HG02763 (cell line): ENCODE measurements at regions not wholly inside any gene's neighbourhood (a gene's known extent, or its start where the extent isn't known, plus 50 kb on each side); places are given as distances from the start of the nearest gene placed in this dataset.
"Not testable (repeated sequence)": the region's sequence is repeated elsewhere in the genome, so short reads cannot be mapped to it uniquely, and the experiment has no call there.

Experiments used
- ATAC-seq: cut with Tn5 transposase; IDR thresholded peaks from one replicate; pipeline ENCODE4 v1.9.1; 2021; ENCODE audit warnings: mild to moderate bottlenecking, moderate library complexity; ENCODE audit not compliant: unreplicated experiment

DNA sequence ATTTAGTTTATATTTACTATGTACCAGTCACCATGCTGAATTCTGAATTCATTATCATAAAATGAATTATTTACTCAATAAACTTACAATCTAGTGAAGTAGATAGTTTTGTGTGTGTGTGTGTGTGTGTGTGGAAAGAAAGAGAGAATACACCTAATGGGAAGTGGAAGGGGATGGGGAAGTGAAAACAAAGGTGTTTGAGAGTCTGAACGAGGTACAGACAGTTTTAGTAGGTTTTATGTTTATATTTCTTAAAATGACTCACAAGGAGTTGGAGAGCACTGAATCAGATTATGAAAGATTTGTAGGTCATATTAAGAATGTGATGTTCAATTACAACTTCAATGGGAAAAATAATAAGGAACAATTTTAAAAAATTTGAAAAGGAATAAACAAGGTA, 1753.0 kb downstream of the SLITRK1 start:
- no peak for ATAC-seq

DNA sequence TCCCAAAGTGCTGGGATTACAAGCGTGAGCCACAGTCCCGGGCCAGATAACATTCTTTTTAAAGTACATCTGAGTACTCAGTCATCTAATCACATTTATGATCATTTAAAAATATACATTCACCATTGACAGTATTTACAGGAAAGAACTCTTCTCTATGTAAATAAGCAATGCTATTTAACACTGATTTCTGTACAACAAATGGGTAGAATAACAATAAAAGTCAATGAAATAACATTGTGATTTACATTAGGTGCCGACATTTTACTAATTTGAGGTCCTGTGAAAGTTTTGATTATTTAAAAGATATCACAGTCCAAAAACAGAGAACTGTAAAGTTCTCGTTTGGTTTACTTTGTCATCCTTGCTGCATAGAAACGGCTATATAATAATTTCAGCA, 1763.7 kb downstream of the SLITRK1 start:
- no peak for ATAC-seq

DNA sequence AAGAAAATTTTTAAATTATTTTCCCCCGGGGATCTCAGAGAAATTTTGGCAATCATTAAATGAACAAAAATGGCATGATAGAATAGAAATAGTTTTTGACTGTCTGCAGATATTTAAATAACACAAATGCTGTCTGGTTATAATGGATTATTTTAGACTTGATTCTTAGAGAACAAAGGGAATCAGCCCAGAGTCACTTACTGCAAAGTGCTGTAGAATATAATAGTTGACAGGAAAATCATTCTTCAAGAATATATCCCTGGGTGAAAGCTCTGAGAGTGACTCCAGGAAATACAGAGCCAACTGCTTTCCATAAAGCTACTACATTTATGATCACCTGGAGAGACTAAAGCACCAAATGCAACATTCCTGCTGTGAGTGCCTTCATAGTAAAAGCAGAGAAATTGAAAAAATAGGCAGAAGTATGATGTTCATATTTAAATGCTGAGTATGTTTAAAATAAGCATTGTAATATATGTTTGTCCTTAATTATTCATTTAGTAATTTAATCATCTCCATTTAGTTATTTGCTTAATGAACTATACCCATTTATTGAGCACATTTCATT, 1765.8 kb downstream of the SLITRK1 start:
- ATAC-seq: no peak

DNA sequence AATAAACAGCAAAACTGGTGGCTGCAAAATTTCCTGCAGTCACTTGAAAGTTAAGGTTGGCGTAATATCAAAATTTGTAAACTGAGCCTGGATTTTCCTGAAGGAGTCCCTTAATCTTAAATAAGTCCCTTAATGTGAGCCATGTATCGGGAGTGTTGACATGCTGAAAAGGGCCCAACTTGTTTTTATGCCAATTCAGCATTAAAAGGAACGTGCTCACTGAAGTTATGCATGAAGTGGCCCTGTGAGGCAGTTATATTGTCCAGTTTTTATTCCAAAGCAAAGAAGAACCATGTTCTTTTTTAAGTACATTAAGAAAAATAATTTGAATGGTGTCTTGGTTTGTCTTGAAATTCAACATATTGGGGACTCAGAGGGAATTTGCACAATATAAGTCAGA, 1766.9 kb downstream of the SLITRK1 start:
- ATAC-seq: no peak

DNA sequence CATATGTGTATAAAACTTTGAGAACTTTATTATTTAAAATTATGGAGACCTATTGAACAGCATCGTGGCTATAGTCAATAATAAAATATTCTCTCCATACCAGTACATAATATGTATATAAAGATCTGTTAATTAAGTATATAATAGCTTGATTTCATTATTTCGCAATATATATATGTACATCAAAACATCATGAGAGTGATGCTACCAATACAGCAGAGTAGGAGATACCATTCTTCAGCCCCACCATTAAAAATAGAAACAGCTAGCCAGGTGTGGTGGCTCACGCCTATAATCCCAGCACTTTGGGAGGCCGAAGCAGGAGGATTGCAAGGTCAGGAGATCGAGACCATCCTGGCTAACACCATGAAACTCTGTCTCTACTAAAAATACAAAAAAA, 1755.3 kb upstream of the SPRY2 start:
- no peak for ATAC-seq

DNA sequence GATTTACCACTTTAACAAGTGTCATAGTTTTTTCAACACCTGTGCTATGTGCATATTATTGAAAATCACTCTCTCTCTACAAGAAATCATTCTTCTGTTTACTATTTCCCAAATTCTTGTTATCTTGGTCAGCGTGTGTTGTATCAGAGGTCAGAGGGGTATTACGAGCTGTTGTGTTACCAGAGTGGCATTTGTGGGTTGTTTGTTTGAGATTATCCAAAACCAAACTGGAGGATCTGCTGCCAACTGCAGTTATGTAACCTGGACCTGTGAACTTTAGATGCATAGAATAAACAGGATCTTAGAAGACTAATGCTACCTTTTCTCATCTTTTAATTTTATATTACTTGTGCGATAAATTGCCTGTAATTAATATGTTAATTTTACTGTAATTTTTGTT, 1751.4 kb upstream of the SPRY2 start:
- ATAC-seq: no peak

DNA sequence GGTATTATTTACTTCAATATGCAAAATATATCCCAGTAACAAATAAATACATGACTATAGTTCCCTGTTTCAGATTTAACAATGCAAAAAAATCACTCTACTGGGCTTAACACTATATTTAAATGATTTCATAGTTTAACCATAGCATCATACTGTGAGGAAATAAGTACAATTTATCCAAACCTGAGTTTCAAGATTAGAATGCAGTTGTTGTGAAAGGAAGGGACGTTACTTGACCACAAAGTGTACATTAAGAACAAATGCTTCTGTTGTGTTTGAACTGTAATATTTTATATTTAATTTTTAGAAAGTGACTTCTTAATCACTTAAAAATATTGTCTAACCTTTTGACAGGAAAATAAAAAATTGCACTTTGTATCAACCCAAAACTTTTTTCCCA, 1747.9 kb upstream of the SPRY2 start:
- no peak for ATAC-seq

DNA sequence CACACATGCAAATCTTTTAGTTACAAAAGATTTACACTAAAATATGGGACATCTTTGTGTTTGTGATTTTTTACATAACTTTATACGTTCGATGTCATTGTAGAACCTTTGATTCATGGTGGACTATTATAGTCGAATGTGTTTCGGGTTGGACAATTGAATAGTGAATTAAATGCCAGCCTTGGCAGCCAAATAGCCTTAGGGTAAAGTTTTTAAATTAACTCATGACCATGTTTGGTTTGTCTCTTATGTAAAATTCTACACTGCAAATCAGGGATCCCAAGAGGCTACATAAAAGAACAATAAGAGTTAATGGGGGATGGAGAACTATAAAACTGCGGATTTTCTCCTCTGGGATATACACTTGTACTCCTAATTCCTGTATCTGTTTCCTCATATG, 1735.6 kb upstream of the SPRY2 start:
- no peak for ATAC-seq

DNA sequence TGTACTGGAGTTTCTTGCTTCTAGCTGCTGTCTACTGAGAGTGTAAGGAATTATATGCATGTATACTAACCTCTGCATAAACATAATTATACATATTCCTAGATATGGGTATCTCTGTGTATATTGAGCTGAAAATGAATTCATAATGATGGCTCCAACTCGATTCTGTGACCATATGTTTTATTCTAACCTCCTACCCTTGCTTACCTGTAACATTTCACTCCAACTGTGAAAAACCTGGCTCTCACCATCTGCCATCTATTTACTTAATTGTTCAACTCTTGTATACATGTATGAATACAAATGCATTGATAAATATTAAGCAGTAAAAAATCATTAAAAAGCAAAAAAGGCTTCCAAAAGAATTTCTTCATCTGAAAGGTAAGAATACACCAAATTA, 1729.5 kb upstream of the SPRY2 start:
- no peak for ATAC-seq

DNA sequence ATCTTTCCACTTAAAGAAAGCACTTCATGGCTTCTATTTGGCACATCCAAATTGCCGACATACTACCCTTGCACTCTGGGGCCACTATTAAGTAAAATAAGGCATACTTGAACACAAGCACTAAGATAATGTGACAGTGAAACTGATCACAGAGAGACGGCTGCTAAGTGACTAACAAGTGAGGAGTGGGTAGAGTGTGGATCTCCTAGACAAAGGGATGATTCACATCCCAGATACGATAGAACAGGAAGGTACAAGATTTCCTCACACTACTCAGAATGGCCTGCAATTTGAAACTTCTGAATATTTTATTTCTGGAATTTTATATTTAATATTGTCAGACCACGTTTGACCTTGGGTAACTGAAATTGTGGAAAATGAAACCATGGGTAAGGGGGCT, 1721.8 kb upstream of the SPRY2 start:
- no peak for ATAC-seq

DNA sequence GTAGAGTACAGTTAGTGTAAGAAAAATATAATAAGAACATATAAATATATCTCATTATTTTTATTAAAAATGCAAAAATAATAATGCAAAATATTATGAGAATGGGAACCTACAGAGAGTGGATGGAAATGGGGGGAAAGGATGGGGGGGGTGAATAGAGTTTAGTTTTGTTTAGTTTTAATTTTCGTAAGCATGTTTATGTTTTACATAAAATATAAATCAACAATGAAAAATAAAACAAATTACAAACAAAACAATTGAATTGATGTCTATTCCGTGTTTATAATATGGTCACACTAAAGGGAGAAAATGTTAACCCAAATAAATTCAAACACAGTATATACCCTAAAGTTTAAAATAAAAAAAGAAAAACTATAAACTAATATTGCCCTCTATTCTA, 1717.4 kb upstream of the SPRY2 start:
- ATAC-seq: no peak

DNA sequence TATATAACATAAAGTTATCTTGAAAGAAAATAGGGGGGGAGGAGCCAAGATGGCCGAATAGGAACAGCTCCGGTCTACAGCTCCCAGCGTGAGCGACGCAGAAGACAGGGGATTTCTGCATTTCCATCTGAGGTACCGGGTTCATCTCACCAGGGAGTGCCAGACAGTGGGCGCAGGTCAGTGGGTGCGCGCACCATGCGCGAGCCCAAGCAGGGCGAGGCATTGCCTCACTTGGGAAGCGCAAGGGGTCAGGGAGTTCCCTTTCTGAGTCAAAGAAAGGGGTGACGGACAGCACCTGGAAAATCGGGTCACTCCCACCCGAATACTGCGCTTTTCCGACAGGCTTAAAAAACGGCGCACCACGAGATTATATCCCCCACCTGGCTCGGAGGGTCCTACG, 1704.4 kb upstream of the SPRY2 start:
- ATAC-seq: not testable (repeated sequence)

DNA sequence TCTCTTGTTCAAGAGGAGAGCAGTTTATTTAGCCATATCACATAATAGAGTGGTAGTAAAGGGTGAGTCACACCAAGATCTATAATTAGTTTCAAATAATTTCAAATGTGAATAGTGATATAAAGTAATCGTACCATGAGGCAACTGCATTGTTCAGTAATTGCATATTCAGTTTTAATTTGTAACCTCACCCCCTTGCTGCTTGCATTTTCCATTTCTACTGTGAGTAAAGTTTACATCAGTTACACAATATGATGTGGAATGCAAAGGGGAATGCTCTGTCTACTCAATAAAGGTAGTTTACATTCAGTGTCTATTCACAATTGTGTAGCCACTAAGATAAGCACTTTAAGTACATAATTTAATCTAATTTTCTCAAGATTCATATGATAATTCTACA, 1695.7 kb upstream of the SPRY2 start:
- no peak for ATAC-seq

DNA sequence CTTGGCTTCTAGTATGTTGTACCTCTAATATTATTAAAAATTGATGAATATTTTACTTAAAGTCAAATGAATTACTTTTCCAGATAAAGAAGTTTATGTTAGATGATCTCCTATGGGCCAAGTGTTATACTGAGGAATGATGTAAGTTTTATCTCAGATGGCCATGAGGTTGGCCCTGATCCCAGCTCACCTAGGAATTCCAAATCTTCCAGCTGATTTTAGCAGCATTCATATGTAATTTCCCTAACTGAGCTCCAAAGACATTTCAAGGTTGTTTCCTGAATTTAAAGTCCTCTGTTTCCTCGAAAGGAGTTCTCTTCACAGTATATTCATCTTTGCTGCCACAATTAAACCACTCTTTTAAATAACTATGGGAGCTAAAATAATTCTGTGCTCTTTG, 1670.4 kb upstream of the SPRY2 start:
- ATAC-seq: no peak

DNA sequence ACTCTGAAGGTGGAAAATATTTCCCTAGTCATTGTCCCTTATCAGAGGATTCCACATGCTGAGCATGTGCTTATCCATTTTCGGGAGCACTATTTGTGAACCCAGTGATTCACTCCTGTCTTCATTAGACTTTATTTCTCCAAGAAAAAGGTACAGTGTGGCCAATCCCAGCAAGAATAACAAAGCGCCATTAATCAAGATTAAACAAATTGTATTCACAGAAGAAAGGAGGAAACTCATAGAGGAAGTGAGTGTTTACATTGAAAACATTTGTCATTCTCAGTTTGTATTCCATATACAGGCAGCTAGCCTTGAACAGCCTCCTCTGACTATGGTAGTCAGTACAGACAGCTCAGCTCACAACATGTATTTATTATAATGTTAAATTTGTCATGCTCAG, 1669.9 kb upstream of the SPRY2 start:
- ATAC-seq: no peak

DNA sequence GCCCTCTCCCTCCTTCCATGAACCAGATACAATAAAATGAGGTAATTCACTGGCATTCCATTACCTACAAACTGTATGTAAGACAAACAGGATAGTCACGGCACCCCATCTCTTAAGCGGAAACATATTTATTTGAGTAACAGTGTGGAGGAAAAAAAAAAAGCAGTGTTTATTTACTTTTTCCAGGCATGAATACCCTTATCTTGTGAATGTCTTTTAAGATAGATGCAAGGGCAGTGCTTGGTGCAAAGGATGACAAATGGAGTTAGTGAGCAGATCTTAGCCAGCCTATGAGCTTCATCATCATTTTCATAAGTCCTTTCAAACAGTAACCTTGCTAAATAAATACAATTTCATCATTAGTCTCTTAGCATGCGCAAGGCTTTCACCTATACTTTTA, 1661.8 kb upstream of the SPRY2 start:
- no peak for ATAC-seq

DNA sequence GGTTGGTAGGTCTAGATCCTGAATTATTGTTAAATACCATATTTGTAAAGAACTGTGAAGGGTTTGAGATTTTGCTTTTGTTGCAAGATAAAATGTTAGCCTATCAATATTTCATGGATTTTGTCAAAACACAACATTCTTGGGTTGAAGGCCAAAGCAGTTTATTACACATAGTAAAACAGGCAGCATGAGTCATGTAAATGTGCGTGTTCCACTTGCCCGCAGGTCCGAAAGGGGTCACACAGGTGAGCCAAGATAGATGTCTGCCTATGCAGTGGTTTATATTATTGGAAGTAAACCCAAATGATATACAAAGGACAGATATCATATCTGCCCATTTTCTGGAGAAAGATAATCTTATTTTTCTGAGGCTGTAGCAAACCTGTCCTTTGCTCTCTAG, 1654.4 kb upstream of the SPRY2 start:
- no peak for ATAC-seq

DNA sequence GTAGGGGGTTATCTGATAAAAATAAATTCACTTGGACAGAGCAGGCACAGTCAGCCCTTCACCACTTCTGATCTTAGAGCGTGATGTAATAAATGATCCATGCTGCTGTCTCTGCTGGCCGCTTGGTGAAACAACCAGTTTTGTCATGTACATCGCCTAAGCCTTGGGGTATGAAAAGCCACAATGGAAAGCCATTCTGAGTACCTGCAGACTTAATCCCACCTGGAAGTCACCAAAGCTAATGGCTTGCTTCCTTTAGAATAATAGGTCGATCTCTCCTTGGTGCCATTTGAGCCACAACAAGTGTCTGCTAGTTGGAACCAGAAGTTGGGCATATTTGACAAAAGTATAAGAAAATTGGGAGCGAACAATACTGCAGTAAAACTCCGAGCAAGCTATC, 1649.7 kb upstream of the SPRY2 start:
- ATAC-seq: no peak

DNA sequence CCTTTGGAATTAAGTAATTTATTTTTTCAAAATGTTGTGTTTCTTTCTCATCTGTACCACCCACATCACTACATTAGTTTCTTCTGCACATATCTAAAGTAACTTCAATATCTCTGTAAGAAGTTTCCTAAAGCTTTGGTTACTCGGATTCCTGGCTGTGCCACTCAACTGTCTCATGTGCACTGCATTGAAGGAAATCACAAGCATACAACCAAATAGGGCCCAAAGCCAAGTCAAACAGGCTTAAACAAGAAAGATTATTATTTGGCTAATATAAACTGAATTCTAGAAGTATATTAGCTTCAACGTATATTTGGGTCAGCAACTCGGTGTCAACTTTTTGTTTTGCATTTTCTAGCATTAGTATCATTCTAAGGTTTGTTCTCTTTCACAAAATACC, 1647.6 kb upstream of the SPRY2 start:
- no peak for ATAC-seq

DNA sequence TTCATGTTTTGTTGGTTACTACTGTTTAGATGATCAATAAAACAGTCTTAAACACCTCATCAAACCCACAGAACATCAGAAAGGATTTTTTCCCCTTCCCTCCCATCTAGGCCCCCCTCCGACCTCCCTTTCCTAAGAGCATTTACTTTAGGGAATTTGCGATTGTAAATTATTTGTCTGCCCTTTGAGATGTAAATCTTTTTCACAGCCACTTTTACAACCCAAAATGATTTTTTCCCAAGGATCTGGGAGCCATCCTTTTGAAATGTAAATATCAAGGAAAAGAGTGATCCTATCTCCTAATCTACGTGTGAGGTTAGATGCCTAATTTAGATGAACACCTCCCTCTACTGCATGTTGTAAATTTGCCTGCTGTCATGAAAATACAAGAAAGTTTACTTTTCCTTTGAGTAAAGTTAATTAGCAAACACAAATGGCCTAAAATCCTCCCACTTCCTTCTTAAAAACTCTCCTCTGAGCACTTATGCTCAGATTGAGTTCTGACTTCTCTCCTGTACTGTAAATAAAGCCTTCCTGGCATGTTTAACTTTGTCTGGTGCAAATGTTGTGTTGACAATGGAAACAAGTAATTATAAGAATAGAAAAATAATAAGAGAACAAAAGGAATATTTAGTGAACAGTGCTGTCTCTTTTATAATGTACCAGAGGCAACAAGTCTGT, 1646.9 kb upstream of the SPRY2 start:
- no peak for ATAC-seq

DNA sequence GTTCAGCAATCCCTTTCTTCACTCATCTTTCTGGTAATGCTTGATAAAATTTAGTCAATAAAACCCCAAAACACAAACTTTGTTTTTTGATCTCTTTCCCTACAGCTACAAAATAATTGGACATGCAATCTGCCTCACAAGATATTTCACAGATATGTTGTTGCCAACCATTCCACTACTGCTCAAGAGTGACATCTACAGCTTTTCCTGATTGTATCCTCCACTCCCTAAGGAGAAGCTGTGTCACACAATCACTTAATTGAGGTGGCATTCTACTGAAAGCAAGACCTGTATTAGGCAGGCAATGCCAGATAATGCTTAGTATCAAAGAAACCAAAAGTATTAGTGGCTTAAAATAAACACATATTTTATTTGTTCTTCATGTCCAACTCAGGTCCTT, 1646.2 kb upstream of the SPRY2 start:
- no peak for ATAC-seq

DNA sequence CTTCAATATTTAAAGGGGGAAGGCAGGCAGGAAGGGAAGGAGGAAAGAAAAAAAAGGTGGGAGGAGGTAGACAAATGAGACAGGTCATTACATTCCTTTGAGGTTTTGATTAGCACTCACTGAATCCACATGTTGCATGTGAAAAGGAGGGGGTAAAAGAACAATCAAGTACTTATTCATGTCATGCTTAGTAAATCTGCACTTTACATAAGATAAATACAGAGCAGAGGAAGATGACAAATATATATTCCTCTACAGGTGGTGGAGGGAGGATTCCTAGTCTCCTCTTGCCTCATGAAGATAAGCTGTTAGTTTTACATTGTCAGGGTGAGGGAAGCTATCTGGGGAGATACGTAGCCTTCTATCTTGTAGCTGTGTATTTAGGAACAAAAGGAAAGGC, 1645.4 kb upstream of the SPRY2 start:
- no peak for ATAC-seq

DNA sequence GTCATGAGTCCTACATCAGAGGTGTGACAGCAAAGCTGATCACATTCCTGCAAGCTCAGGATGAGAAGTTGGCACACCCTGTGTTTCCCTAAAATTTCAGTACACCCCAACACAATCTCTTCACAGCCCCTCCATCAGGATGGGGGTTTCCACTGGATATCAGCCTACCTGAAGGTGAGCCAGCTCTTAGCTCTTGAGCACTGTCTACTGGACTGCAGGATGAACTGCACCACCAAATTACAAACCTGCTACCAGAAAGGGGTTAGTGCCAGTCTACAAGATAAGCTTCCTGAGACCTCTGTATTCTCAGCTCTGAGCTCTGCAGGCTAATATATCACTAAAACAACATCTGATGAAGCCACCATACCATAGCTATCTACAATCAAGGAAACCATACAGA, 1616.2 kb upstream of the SPRY2 start:
- no peak for ATAC-seq
